CD14-positive monocyte (primary cell): ENCODE measurements at regions not wholly inside any gene's neighbourhood (a gene's known extent, or its start where the extent isn't known, plus 50 kb on each side); places are given as distances from the start of the nearest gene placed in this dataset.

Experiments used
- DNase-seq, 3 donors: peaks; one replicate each; pipeline ENCODE4 v3.0.0-alpha.2; 2011 to 2022
- H2AFZ ChIP-seq: 2 replicates; pipeline ENCODE4 v1.6.0; 2012; ENCODE audit warnings: mild to moderate bottlenecking, low read depth, low read length, inconsistent platforms; ENCODE audit not compliant: insufficient read depth, poor library complexity, severe bottlenecking
- H3K27ac ChIP-seq, 2 donors: 1 replicate in 1 of 2; 2 replicates in 1 of 2; pipeline ENCODE4 v1.5.1; 2012 to 2013; ENCODE audit warnings: low read length in 2 of 2, control low read depth in 1 of 2, inconsistent platforms in 1 of 2, low read depth in 1 of 2, mild to moderate bottlenecking in 1 of 2
- H3K27me3 ChIP-seq, 2 donors: one replicate each; pipeline versions ENCODE4 v1.6.0 to v1.6.1; 2011 to 2013; ENCODE audit warnings: low read length in 2 of 2; ENCODE audit not compliant: control insufficient read depth in 2 of 2, insufficient read depth in 2 of 2
- H3K36me3 ChIP-seq, 2 donors: replicated peaks in 1 of 2; 1 replicate in 1 of 2; 2 replicates in 1 of 2; pipeline versions ENCODE4 v1.5.1 to v1.6.1; 2012 to 2013; ENCODE audit warnings: low read length in 2 of 2, control low read depth in 1 of 2, inconsistent platforms in 1 of 2, mild to moderate bottlenecking in 1 of 2; ENCODE audit not compliant: insufficient read depth in 2 of 2, control insufficient read depth in 1 of 2
- H3K4me1 ChIP-seq, 2 donors: 1 replicate in 1 of 2; 2 replicates in 1 of 2; pipeline versions ENCODE4 v1.5.1 to v1.6.1; 2012 to 2013; ENCODE audit warnings: low read length in 2 of 2, control low read depth in 1 of 2, inconsistent platforms in 1 of 2, mild to moderate bottlenecking in 1 of 2, moderate library complexity in 1 of 2; ENCODE audit not compliant: insufficient read depth in 2 of 2, control insufficient read depth in 1 of 2
- H3K4me2 ChIP-seq: replicated peaks from 2 replicates; pipeline ENCODE3; 2012; ENCODE audit warnings: low read length, moderate library complexity, mild to moderate bottlenecking; ENCODE audit not compliant: poor library complexity, severe bottlenecking; ENCODE audit errors: extremely low read depth
- H3K4me3 ChIP-seq, 3 experiments: fragments of 200-600 bp in 1 of 3; sonication (generic) in 1 of 3; replicated peaks in 1 of 3; 1 replicate in 2 of 3; 2 replicates in 1 of 3; pipeline ENCODE4 v1.5.1; 2011 to 2013; ENCODE audit warnings: low read length in 3 of 3, mild to moderate bottlenecking in 3 of 3, control low read depth in 2 of 3, low read depth in 2 of 3, inconsistent platforms in 1 of 3, moderate library complexity in 1 of 3
- H3K79me2 ChIP-seq: 2 replicates; pipeline ENCODE4 v1.6.0; 2012; ENCODE audit warnings: mild to moderate bottlenecking, control low read depth, inconsistent platforms, low read length, moderate library complexity; ENCODE audit not compliant: insufficient read depth
- H3K9ac ChIP-seq: 2 replicates; pipeline ENCODE4 v1.6.0; 2017; ENCODE audit warnings: low read length, mild to moderate bottlenecking; ENCODE audit not compliant: insufficient read depth, poor library complexity, severe bottlenecking
- H3K9me3 ChIP-seq, 2 donors: replicated peaks in 1 of 2; 1 replicate in 1 of 2; 2 replicates in 1 of 2; pipeline versions ENCODE4 v1.5.1 to v1.6.1; 2012 to 2013; ENCODE audit warnings: low read length in 2 of 2, control low read depth in 1 of 2; ENCODE audit not compliant: control insufficient read depth in 1 of 2, insufficient read depth in 1 of 2
- H4K20me1 ChIP-seq: 2 replicates; pipeline ENCODE4 v1.6.0; 2012; ENCODE audit warnings: mild to moderate bottlenecking, low read length, control low read depth, moderate library complexity; ENCODE audit not compliant: insufficient read depth
- H3K27ac Mint-ChIP-seq, 7 donors: one replicate each; pipeline ENCODE4 v1.8.0; 2020; ENCODE audit warnings: mild to moderate bottlenecking in 7 of 7, mixed read lengths in 7 of 7, moderate library complexity in 6 of 7, inconsistent platforms in 2 of 7
- H3K27me3 Mint-ChIP-seq, 3 donors: one replicate each; pipeline ENCODE4 v1.8.0; 2021 to 2022; ENCODE audit warnings: low read depth in 3 of 3, mild to moderate bottlenecking in 3 of 3, mixed read lengths in 3 of 3, moderate library complexity in 3 of 3, inconsistent platforms in 1 of 3
- H3K36me3 Mint-ChIP-seq, 2 donors: one replicate each; pipeline ENCODE4 v1.8.0; 2020; ENCODE audit warnings: mixed read lengths in 2 of 2, inconsistent platforms in 1 of 2, mild to moderate bottlenecking in 1 of 2
- H3K4me1 Mint-ChIP-seq: one replicate; pipeline ENCODE4 v1.8.0; 2020; ENCODE audit warnings: mild to moderate bottlenecking, mixed read lengths
- H3K4me3 Mint-ChIP-seq, 2 donors: one replicate each; pipeline ENCODE4 v1.8.0; 2020; ENCODE audit warnings: mild to moderate bottlenecking in 2 of 2, mixed read lengths in 2 of 2, moderate library complexity in 1 of 2
- H3K9me3 Mint-ChIP-seq, 7 donors: one replicate each; pipeline ENCODE4 v1.8.0; 2020 to 2022; ENCODE audit warnings: mixed read lengths in 7 of 7, mild to moderate bottlenecking in 6 of 7, moderate library complexity in 6 of 7, inconsistent platforms in 2 of 7
- CTCF ChIP-seq: fragments of 200-600 bp; IDR thresholded peaks from one replicate; pipeline ENCODE4 v1.8.0; 2022; ENCODE audit warnings: antibody characterized with exemption, mild to moderate bottlenecking
- WGBS: methylation state at CpG from one replicate; pipeline ENCODE4 v1.1.5; 2013; ENCODE audit warnings: missing lambda C conversion rate; ENCODE audit not compliant: insufficient coverage; 5-methylcytosine and 5-hydroxymethylcytosine counted together
- intact Hi-C, 2 donors: fragments of 100-400 bp; cut with micrococcal nuclease; formaldehyde crosslinking; loops; one replicate each; pipeline versions ENCODE4 v1.15.0 to v1.15.1; 2023

DNA sequence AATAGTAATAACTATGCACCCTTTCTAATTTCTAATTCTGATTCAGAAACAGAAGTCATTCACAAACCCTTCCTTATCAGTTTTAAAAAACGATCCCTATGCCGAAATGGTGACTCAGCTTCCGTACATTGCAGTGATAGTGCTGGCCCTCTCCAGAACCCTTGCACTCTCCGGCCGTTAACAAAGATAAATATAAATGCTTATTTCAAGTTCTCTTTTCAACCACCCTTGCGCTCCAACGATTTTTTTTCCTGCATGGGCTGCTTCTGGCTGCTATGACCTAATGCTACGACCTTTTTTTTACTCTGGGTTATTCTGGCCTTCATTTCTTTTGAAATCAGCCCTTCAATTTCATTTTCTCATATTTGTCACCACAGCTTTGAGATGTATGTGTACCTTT lies 646.2 kb downstream of the NTRK3 start:
- no peak overlapping the region for H3K27ac Mint-ChIP-seq
- Histone ChIP-seq H3K36me3 (no peaks in the 10 kb centered on the region), H3K27me3 (no peaks in the 10 kb centered on the region), H2AFZ (no peak overlapping the region), H3K4me2 (no peak overlapping the region), H3K9ac (no peak overlapping the region), H3K4me3 (no peak overlapping the region), H3K4me1 (no peaks in the 10 kb centered on the region), H4K20me1 (no peaks in the 10 kb centered on the region), H3K9me3 (no peaks in the 10 kb centered on the region), H3K79me2 (no peaks in the 10 kb centered on the region), H3K27ac (no peak overlapping the region)
- intact Hi-C loops, result no loop called here
- H3K27me3 Mint-ChIP-seq, result peaks cover 0 to 2% (median 0%) of the 10 kb centered on the region in 3 donors
- DNase-seq, result no peak
- 87% methylated on average over 7 of the region's 8 CpGs for WGBS
- H3K4me3 Mint-ChIP-seq, result no peak overlapping the region
- no peaks in the 10 kb centered on the region for H3K36me3 Mint-ChIP-seq
- H3K4me1 Mint-ChIP-seq, result no peaks in the 10 kb centered on the region
- H3K9me3 Mint-ChIP-seq, result peaks cover 0 to 3% (median 0%) of the 10 kb centered on the region in 7 donors
- no peak for TF ChIP-seq CTCF

GRCh38 chr15:87609894-87610293 lies 646.6 kb downstream of the NTRK3 start:
- H3K36me3 ChIP-seq, result no peaks in the 10 kb centered on the region
- no peak overlapping the region for H2AFZ ChIP-seq
- intact Hi-C loops, result no loop called here
- Mint-ChIP-seq H3K27ac (no peak overlapping the region), H3K4me3 (no peak overlapping the region), H3K27me3 (peaks cover 0 to 2% (median 0%) of the 10 kb centered on the region in 3 donors), H3K36me3 (no peaks in the 10 kb centered on the region), H3K4me1 (no peaks in the 10 kb centered on the region), H3K9me3 (peaks cover 0 to 2% (median 0%) of the 10 kb centered on the region in 7 donors)
- no peak for DNase-seq
- H3K4me1 ChIP-seq, result no peaks in the 10 kb centered on the region
- H3K9me3 ChIP-seq, result no peaks in the 10 kb centered on the region
- H3K4me2 ChIP-seq, result no peak overlapping the region
- no peak for TF ChIP-seq CTCF
- 70% methylated on average over 1 of the region's 4 CpGs for WGBS
- H3K9ac ChIP-seq, result no peak overlapping the region
- no peak overlapping the region for H3K4me3 ChIP-seq
- no peak overlapping the region for H3K27ac ChIP-seq
- H3K79me2 ChIP-seq, result no peaks in the 10 kb centered on the region
- H3K27me3 ChIP-seq, result no peaks in the 10 kb centered on the region
- H4K20me1 ChIP-seq, result no peaks in the 10 kb centered on the region
